ENCODE measurements at regions not wholly inside any gene's neighbourhood (a gene's known extent, or its start where the extent isn't known, plus 50 kb on each side); places are given as distances from the start of the nearest gene placed in this dataset.

DNA sequence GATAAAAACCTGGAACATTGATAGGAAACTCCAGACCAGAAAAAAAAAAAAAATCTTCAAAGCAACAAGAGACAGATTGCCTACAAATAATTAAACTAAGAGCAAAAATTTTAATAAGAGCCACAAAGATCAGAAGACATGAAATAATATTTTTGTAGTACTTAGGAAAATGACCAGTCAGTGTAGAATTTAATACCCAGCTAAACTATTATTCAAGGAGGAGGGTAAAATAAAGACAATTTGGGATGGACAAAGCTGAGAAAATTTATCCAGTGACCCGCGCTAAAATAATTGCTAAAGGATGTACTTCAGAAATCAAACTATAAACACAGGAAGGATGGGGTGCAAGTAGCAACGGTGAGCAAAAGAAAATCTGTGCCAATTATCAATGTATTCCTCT lies 133.2 kb downstream of the AQP9 start:
- no peak for DNase-seq

DNA sequence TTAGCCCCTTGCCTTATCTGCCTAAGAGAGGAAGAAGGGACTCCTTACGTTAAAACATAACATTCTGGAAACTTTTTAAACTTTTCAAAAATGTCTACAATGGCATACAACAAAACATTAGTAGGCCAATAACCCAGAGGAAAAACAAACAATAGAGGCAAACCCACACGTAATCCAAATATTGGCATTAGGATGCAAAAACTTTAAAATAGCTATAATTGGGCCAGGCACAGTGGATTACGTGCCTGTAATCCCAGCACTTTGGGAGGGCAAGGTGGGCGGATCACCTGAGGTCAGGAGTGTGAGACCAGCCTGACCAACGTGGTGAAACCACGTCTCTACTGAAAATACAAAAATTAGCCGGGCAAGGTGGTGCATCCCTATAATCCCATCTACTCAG lies 134.9 kb downstream of the AQP9 start:
- no peak for DNase-seq

DNA sequence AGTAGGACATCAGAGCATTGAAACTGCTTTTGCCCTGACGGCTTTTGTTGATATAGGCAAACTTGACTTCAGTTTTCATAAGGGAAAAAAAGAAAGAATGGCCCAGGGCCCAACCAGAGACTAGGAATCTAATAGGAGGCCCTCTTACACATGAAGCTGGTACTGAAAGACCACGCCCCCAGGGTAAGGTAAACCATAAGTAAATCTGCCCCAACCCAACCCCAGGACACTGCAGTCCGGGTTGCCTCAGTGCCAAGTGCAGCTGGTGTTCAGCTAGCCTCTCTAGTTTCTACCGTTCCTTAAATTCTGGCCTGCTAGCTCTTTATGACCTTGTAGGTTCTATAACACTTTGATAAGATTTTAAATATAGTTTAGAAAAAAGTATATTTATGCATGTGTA lies 136.7 kb downstream of the AQP9 start:
- DNase-seq = no peak

DNA sequence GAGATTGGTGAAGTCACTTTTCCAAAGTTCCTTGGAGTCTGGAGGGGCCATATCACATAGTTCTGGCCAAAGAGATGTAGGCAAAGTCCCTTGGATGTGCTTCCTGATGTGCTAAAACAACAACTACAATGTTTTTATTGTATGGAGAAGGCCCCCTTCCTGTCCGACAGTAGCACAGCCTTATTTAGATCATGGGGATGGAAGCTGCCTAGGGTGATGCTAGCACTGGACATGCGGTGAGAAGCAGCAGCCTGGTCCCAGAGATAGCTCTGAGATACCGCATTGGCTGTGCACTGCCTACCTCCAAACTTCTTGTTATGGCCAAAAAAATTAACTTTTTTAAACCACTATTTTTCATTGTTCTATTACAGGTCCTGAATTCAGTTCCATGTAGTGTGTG lies 137.6 kb downstream of the AQP9 start:
- DNase-seq = no peak

DNA sequence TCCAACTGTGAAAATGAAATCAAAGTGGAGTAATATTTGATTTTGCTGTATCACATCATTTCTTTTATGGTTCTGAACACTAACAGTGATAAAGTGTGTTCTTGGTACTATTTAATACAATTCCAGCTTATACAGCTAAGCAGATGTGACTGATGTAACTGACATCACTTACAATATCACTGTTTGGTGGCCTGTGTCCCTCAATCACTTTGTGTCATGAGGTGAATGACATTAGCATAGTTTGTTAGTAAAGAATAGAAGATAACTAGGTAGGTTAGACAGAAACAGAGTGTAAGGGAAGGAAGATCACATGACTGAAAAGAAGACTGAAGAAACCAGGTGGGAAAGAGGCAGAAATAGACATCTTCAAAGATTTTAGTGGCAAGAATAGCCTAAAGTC lies 138.7 kb downstream of the AQP9 start:
- DNase-seq = no peak

DNA sequence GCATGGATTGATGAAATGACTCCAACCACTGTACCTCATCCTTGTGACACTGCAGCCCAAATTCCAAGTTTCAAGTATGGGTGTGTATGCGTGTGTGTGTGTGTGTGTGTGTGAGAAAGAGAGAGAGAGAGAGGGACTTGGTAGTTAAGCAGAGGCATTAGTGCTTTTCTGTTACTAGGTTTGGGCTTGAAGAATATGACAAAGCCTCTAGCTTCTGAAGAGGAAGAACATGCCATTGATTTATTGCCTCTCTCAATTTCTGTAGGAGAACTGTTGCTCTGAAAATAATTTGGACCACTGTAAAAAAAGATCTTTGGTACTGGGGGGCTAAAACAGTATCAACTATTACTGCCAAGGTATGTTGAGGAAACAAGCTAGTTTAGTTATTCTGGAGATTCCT lies 139.2 kb downstream of the AQP9 start:
- DNase-seq = no peak

DNA sequence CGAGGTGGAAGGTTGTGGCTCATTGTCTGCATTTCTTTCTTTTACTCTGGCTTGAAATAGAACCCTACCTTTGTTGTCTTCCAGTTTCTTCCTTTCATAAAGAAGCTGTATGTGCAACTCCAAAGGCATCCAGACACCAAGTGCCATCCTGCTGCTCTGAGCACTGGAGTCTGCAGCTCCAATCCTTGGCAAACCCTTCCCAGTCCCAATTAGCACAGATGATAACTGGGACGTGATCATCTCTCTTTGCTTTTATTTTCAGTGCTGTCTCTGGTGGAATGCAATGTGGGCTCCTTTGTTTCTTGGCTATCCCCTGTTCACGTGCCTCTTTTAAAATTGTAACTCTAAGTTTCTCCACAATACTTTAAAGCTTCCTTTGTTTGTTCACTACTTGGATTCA lies 140.9 kb downstream of the AQP9 start:
- DNase-seq = no peak

DNA sequence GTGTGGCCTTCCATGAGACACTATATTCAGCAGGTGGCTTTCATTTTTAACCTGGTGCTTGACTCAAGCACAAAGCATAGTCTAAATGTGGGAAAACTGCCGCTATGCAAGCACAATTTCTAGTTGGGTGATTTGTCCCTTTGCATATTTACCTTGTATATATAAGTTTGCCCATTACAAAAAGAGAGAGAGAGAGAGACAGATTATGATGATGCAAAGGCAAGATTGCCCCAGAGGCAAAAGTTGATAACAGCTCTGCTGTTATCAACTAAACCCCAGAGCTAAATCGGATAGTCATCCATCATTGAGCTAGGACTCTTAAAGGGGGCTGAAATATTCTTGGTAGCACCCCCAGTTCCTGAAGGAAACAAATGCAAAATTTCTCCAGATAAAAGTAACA lies 141.5 kb downstream of the AQP9 start:
- DNase-seq = no peak

DNA sequence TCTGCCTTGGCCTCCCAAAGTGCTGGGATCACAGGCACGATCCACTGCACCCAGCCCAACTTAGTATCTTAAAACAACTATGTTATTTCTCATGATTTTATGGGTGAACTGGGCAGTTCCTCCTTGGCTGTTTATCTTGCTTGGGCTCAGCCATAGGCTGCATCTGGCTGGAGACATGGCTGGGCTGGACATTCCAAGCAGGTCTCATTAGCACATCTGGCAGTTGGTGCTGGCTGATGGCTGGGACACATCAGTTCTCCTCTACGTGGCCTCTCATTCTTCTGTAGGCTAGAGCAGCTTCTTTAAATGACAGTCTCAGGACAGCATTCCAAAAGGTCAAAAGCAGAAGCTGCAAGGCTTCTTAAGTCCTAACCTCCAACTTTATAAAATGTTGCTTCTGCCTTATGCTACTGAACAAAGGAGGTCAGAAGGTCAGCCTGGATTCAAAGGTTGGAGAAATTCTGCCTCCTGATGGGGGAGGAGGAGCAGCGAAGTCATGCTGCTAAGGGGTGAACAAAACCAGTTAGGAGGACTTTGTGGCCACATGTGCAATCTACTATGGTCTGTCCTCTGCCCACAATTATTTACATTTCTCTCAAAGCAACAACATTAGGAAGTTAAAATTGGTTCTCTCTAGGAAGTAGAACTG lies 144.0 kb downstream of the AQP9 start:
- DNase-seq = no peak

DNA sequence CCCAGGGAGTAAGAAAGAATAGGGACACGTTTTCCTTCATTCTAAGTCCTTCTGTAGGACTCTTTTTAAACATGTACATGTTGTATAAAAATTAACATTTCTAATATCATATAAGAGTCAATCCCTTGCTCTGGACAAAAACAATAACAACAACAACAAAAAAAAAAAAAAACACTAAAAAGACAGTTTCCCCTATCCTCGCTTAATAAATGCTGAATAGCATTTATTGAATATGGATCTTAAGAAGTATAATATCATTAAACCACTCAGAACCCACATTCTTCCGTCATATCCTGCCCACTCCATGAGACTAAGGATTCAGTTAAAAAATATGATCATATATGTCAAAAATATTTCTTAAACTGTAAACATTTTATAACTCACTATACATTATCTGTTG lies 145.1 kb downstream of the AQP9 start:
- DNase-seq = no peak

DNA sequence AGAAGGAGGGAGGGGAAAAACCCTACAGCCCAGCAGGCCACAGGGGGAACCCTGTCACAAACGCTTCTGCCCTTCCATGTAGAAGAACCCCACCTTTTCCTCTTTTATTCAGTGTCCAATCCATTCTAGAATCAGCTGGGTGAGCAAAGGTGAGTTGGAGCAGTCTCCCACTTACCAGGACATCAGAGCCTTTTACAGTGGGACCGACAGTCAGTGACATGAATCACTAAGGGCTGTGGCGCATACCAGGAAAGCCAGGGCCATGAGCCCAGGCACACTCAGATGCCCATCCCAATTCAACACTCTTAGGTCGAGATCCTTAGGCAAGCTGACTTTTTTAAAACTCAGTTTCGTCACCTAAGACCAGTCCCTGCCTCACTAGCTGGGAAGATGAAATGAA lies 146.1 kb downstream of the AQP9 start:
- no peak for DNase-seq

DNA sequence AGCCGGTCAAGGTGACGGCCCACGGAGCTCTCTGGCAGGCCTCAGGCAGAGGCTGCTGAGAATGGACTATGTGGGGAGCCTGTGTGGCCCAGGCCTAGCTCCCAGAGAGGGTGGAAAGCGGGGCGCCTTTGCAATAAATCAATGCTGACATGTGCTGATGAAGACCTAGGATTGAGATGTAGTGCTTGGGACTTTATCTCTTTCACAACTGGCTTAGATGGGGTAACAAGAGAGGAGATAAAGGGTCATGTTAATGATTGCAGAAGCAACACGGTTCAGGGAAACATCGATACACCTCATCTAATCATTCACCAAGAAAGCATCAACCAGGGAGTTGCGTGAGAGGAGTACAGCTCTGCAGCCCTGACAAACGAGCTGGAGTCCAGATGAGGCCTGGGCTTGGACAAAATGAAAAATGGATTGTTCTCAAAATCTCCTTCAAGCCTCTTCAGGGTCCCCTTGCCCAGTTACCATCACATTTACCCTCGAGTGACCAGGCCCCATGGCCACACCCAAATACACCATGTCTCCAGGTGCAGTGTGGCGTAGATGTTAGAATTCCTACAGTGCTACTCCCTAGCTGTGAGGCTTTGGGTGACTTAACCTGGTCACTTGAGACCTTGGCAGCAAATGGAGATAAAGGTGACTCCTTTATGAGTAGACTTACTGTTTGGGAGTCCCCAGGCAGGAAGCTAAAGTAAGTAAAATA lies 146.4 kb upstream of the LIPC start:
- DNase-seq = no peak

DNA sequence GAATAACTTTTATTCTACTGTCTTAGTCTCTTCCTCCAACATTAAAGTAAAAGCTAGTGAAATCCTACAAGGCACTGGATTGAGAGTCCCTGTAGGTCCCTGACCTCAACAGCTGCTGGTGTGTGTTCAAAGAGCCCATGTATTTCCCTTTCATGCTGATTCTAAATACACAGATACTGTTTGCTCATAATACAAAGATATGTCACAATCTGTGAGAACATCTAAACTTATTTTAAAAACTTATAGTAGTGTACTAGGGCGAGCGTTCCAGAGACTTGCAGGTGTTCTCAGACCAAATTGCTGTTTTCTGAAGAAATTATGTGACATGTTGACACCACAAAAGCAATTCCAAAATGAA lies 145.9 kb upstream of the LIPC start:
- no peak for DNase-seq

DNA sequence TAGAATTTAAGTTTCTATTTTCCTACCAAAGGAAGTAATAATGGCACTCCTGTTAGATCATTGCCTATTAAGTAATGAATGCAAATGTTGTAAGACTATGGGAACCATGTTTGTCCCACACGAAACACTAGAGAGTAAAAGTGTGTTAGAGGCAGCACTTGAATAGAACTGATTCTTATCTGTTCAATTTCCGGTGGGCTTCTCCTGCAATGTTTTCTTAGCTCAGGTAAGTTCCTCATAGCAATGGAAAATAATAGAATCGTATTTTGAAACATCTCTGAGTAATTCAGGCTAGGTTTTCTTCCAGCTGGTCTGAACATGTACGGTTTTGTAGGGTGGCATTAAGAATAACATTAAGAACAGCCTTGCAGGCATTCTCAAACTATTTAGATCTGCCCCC lies 145.3 kb upstream of the LIPC start:
- DNase-seq = no peak

DNA sequence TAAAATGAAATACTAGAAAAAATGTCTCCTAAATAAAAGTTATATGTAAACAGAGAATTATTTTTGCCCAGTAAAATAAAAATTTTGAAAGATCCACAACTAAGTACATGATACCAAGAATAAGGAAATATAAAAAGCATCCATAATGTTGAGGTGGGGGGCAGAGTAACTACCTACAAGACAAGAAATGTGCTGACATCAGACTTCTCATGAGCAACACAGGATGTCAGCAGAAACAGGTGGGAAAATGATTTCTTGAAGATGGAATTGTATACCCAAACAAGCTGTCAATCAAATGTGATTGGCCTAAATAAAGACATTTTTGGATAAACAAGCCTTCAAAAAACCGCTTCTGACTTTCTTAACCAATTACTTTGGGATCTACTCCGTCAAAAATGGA lies 143.9 kb upstream of the LIPC start:
- no peak for DNase-seq

DNA sequence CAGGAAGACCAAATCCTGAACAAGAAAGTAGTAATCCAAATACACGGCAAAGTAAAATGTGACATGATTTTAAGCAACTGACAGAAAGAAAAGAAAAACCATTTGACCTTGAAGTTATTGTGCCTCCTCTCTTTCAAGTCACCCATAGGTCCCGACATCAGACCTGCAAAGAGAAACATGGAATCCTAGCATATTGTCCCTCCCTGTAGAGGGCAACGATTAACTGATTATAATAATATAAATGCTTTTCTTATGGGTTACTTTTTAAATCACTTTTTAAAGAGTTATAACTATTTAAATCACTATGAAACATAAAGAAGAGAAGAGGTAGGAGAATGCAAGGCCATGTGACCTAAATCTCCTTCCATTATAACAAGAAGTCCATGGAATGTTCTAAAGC lies 143.2 kb upstream of the LIPC start:
- DNase-seq = no peak

DNA sequence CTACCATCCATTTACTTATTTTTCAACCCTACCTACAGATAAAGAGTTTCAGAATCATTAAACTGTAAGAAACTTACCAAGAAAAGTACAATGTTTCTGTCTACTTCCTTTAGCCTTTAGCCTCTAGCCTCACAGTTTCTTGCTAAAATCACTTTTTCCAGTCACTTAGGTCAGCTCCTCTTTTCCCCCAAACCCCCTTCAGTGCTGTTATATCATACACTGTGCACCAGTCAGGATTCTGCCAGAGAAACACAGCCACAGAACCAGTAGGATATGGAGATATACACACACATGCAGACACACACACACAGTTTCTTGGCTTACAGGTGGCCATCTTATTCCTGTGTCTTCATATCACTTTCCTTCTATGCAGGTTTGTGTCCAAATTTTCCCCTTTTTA lies 139.9 kb upstream of the LIPC start:
- no peak for DNase-seq

DNA sequence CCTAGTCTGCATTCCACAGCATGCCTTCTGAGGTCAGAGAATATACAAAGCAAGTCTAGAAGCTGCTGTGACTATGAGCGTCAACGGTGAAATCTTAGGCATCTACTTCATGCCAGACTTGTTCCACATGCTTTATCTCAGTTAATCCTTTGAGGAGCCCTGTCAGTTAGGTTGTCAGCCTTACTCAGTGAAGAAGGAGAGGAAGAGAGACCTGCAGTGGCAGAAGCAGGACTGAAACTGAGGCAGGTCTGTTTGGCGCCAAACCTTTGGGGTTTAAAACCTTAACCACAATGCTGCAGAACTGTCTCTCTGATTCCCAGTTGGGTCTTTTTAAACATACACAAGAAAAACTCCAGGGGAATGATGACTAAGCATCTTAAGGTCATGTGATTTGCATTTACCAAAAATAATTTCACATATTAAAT lies 139.0 kb upstream of the LIPC start:
- no peak for DNase-seq

DNA sequence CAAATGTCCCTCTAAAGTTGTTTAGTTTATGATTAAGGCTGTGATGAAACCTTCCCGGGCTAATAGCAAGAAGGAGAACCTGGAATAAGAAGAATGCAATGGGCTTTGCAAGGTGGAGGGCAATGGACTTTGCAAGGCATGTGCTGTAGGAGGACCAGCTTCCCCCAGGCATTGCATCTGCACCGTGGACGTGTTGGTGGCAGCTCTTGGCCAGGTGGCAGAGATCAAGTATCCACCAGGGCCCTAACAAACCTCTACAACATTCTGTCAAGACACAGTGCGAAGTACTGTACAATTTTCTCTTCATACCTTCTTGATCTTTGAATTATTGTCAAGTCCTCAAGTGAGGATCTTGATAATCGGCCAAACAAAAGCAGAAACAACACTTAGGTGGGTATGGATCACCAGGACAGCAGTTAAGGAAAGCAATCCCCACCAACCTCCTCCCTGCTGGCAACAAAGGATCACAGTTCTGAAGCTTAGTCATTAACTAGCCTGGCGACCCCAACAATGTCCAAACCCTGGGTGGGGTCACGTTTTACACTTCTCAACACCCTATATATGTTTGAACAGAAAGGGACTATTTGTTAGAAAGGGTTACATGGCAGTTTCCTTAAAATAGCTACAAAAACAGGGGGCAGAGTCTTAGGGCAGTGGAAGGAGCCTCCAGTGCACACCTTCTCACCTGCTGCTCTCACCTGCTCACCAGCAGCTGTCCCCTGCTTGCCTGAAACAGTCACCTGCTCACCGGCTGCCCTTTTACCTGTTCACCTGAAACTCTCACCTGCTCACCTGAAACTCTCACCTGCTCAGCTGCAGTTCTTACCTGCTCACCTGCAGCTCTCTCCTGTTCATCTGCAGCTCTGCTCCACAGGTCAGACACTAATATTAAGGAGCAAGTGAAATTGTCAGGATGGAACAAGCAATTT lies 137.9 kb upstream of the LIPC start:
- no peak for DNase-seq

DNA sequence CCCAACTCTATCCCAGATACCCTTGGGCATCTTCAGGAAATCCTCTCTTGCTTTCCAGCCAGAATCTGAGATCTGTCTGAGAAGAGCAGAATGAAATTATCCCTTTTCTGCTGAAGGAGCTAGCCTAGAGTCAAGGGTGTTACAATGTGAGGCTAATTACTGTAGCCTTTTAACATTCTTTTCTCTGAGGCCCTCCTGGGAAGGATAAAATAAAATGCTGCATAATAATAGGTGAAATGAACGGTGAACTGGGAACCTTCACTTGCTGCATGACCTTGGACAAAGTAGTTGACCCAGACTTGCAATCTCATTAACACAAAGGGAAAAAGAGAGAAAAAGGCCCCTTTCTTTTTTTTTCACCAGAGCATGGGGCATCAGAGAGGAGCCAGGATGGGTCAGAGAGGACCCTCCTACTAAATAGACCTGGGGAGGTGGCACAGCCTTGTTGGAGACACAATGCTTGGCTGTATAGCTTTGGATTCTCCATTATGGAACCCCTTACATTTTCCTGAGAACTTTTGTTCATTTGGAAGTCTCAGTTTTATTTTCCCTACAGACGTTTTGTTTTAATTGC lies 137.0 kb upstream of the LIPC start:
- DNase-seq = no peak

DNA sequence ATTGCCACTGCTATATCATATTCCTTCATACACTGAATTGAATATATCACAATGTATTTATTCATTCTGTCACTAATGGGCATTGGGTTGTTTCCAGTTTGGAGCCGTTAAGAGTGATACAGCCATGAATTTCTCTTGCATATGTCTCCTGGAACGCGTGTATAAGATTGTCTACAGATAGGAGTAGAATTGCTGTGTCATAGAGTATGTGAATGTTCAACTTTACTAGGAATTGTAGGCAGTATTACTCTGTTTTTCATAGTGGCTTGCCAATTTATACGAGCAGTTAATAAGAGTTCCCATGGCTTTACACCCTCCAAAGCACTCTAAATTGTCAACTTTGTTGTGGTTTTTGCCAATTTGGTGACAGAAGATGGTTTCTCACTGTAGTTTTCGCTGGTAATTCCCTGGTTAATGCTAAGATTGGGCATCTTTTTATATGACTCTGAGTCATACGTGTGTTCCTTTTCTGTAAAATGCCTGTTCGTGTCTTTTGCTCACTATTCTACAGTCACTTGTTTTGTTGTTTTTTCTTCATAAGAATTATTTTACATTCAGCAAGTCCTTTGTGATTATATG lies 136.1 kb upstream of the LIPC start:
- DNase-seq = no peak

DNA sequence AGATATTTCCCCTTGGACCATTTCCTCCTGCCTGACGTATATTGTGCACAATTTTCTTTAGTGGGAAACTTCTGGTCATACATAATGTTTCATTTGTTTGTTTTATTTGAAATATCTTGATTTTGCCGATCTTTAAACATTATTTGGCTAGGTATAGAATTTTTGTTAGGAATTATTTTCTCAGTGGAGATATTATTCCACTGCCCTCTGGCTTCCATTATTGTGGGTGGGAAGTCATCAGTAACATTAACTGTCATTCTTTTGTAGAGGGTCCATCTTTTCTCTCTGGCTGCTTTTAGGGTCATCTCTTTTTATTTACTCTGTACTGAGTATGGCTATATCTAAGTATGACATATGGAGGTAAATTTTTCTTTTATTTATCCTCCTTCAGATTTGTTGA lies 135.5 kb upstream of the LIPC start:
- no peak for DNase-seq

DNA sequence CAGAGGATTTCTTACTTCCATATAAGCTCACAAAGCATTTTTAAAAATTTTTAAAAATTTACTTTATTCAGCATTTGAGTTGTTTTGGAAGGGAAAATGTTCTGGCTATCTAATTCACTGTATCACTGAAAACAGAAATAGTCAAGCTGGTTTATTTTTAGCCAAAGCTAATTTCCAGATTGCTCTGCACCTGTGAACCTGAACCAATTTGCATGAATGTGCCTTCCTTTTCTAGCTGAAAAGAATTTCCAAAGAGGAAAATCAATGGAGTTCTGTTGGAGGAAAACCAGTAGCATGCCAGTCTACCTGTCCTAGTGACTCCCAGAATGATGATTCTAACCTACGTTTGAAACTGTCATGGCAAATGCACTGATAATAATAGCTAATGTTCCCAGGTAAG lies 134.2 kb upstream of the LIPC start:
- DNase-seq = no peak

Data from hematopoietic multipotent progenitor cell treated with erythropoietin and hydrocortisone succinate and interleukin-3 and kit ligand, for 4 days (in vitro differentiated cells).